GM19468 (cell line): ENCODE measurements at regions not wholly inside any gene's neighbourhood (a gene's known extent, or its start where the extent isn't known, plus 50 kb on each side); places are given as distances from the start of the nearest gene placed in this dataset.
"Not testable (repeated sequence)": the region's sequence is repeated elsewhere in the genome, so short reads cannot be mapped to it uniquely, and the experiment has no call there.

Source experiments
- ATAC-seq: cut with Tn5 transposase; IDR thresholded peaks from one replicate; pipeline ENCODE4 v1.9.1; 2021; ENCODE audit warnings: mild to moderate bottlenecking, moderate library complexity, moderate number of reproducible peaks; ENCODE audit not compliant: unreplicated experiment; ENCODE audit errors: extremely low read depth

DNA sequence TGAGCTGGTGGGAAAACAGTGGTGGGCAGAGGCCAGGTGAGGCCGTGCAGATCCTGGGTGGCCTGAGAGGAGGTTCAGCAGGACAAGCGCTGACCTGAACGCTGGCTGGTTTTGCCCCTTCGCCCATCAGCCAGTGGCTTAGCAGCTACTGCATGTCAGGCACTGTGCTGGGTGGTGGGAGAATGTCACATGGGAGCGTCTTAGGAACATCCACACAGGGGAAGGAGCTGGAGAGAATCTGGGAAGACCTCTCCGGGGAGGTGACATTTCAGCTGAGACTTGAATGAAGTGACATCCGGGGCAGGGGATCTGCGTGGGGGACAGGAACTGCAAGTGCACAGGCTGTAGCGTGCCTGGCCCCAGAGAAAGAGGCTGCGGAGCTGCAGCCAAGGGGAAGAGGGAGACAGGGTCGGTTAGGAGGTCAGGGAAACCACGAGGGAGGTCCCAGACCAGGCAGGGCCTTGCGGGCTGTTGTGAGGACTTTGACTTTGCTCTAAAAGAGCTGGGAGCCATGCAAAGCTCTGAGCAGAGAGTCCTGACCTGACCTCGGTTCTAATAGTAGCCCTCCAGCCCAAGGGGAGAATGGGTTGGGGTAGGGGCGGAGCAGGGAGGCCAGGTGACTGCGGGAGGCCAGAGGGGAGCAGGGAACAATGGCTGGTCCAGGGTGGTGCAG, 156.8 kb upstream of the PTPN1 start:
- no peak for ATAC-seq

- ATAC-seq, result no peak
Observed at GRCh38 chr20:50354721-50355589, 155.2 kb upstream of the PTPN1 start.

- no peak for ATAC-seq
Observed at GRCh38 chr20:50355590-50356524, 154.3 kb upstream of the PTPN1 start.

DNA sequence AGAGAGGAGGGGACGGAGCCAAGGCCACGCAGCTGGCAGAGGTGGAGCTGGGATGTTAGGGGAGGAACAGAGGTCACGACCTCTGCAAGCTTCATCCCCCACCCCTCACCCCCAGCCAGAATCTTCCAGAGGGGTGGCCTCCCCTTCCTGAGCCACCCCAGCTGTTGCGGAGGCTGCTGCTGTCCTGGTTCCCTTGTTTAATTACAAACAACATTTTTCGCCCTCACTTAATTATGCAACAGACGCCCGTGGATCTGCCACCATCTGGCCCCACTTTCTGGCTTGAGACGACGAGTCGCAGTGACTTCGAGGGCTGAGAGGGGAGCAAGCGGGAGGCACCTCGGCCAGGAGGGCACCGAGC, 153.7 kb upstream of the PTPN1 start:
- no peak for ATAC-seq

- no peak for ATAC-seq
Observed at GRCh38 chr20:50356962-50357782, 153.0 kb upstream of the PTPN1 start.

DNA sequence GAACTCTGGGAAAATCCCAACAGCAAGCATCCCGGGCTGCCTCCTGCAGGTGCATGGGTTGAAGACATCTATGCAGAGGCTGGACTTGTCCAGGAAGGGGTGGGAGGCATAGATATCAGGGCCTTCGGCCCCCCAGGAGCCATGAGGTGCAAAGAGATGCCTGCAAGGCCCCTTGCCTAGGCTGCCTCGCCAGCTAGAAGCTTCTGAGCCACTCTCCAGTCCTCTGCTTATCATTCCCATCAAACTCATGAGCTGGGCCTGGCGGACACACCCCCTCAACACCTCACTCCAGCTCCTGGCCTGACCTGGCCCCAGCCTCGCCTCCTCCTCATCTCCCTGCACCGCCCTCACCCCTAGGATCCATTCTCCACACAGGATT, 152.4 kb upstream of the PTPN1 start:
- ATAC-seq, result no peak

GRCh38 chr20:50358166-50358565, 152.0 kb upstream of the PTPN1 start:
- ATAC-seq, result no peak

GRCh38 chr20:50358971-50359370, 151.2 kb upstream of the PTPN1 start:
- no peak for ATAC-seq

- ATAC-seq, result no peak
Observed at GRCh38 chr20:50359607-50360217, 150.5 kb upstream of the PTPN1 start.

GRCh38 chr20:50360218-50360672, 149.9 kb upstream of the PTPN1 start:
- no peak for ATAC-seq

DNA sequence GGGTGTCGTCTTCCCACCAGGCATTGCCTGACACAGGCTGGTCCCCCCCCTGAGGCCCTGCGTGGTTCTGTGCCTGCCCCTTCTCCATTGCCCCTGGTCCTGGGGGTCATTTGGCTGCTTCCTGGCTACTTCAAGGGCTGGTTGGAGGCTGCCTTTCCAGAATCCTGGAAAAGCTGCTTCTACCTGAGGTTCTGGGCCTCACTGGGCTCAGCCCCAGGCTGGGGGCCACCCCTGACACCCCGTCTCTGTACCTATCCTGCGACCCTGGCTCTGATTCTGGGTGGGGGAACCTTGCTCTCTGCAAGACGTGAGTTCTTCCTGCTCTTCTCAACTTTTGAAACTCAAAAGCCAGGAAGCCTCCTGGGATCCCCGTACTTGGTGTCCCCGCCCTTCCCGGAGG, 149.3 kb upstream of the PTPN1 start:
- no peak for ATAC-seq

DNA sequence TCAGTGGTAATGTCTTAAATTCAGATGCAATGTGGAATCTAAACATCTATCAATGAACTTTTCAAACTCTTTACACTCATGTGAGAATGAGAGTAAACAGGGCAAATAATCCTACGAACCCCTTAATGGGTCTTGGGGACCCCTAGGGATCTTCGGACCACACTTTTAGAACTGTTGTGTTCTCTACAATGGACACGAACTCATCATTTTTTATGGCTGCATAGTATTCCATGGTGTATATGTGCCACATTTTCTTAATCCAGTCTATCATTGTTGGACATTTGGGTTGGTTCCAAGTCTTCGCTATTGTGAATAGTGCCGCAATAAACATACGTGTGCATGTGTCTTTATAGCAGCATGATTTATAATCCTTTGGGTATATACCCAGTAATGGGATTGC, 148.0 kb upstream of the PTPN1 start:
- not testable (repeated sequence) for ATAC-seq

GRCh38 chr20:50363027-50363426, 147.2 kb upstream of the PTPN1 start:
- ATAC-seq, result no peak

DNA sequence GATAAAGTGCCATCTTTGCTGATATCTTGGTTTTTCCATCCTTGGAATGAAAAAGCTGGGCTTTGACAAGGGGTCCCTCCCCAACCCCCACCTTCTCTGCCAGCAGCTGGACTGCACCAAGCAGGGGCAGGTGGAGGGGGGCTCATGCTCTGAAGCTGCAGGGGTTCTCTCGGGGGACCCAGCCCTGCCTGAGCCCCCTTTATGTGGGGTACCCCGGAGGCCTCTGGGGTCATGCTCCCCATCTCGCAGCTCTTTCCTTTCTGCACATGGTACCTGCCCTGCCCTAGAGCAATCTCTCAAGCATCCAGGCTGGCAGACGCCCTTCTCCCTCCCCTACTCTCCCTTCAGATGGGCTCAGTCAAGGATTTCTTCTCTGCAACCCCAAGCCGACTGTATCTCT, 146.7 kb upstream of the PTPN1 start:
- ATAC-seq, result no peak

- ATAC-seq, result no peak
Observed at GRCh38 chr20:50364542-50364941, 145.6 kb upstream of the PTPN1 start.

GRCh38 chr20:50366270-50367103, 143.7 kb upstream of the PTPN1 start:
- no peak for ATAC-seq

DNA sequence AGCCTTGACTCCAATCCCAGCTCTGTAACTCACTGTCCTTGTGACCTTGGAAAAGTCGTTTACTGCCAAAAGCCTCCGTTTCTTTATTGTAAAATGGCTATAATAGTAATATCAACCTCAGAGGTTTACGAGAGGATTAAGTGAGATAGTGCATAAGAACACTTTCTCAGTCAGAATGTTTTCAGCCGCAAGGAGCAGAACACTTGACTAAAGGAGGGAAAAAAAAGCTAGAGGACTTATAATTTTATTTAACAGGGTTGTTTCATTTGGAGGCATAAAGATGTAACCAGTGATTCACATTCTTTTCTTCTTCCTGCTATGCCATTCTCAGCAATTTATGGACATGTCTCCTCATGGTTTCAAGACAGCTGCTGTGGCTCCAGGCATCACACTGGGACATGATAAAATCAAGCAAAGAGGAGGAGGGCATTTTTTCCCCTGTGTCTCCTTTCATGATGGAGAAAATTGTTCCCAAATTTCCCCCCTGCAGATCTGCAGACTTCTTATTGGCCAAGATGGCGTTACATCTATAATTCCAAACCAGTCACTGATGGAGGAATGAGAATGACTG, 143.0 kb upstream of the PTPN1 start:
- no peak for ATAC-seq

GRCh38 chr20:50367739-50368375, 142.3 kb upstream of the PTPN1 start:
- ATAC-seq, result no peak
